Stimulated activated naive B cell treated with anti-CD40 and anti-IgM and Interleukin-4, amounts not matched to agents 10 μg/mL and 1 μg/mL and 100 μg/mL, for 72 hours (primary cell): ENCODE measurements at regions not wholly inside any gene's neighbourhood (a gene's known extent, or its start where the extent isn't known, plus 50 kb on each side); places are given as distances from the start of the nearest gene placed in this dataset.

Experiments used
- ATAC-seq, 2 donors: fragments of 150-1000 bp; cut with Tn5 transposase; replicated peaks; 2 replicates each; pipeline ENCODE4 v1.10.0; 2021; ENCODE audit warnings: moderate library complexity in 1 of 2
- DNase-seq: peaks from one replicate; pipeline ENCODE4 v3.0.0; 2021
- H3K27ac Mint-ChIP-seq: one replicate; pipeline ENCODE4 v1.8.0; 2022; ENCODE audit warnings: mild to moderate bottlenecking, mixed read lengths
- H3K27me3 Mint-ChIP-seq, 2 donors: one replicate each; pipeline ENCODE4 v1.8.0; 2022; ENCODE audit warnings: mixed read lengths in 2 of 2
- H3K36me3 Mint-ChIP-seq, 2 donors: one replicate each; pipeline ENCODE4 v1.8.0; 2022; ENCODE audit warnings: mixed read lengths in 2 of 2, mild to moderate bottlenecking in 1 of 2
- H3K4me1 Mint-ChIP-seq, 2 donors: one replicate each; pipeline ENCODE4 v1.8.0; 2022; ENCODE audit warnings: mixed read lengths in 2 of 2, mild to moderate bottlenecking in 1 of 2
- H3K4me3 Mint-ChIP-seq, 2 donors: one replicate each; pipeline ENCODE4 v1.8.0; 2022; ENCODE audit warnings: mild to moderate bottlenecking in 2 of 2, mixed read lengths in 2 of 2, moderate library complexity in 1 of 2
- H3K9me3 Mint-ChIP-seq, 2 donors: one replicate each; pipeline ENCODE4 v1.8.0; 2022; ENCODE audit warnings: mixed read lengths in 2 of 2, mild to moderate bottlenecking in 1 of 2

- Mint-ChIP-seq H3K4me3 (no peak overlapping the region), H3K27ac (no peak overlapping the region), H3K27me3 (peaks cover 9 to 23% of the 10 kb centered on the region in 2 donors), H3K4me1 (peaks cover 4 to 15% of the 10 kb centered on the region in 2 donors), H3K36me3 (no peaks in the 10 kb centered on the region), H3K9me3 (no peaks in the 10 kb centered on the region)
- no peak for ATAC-seq
- no peak for DNase-seq
Measured at GRCh38 chr11:134585666-134586610, 173.9 kb upstream of the B3GAT1 start.

- peaks cover 12 to 23% of the 10 kb centered on the region in 2 donors for H3K27me3 Mint-ChIP-seq
- no peak overlapping the region for H3K4me3 Mint-ChIP-seq
- DNase-seq (no peak), ATAC-seq (no peak)
- no peak overlapping the region for H3K27ac Mint-ChIP-seq
- peaks cover 4 to 15% of the 10 kb centered on the region in 2 donors for H3K4me1 Mint-ChIP-seq
- H3K36me3 Mint-ChIP-seq, result no peaks in the 10 kb centered on the region
- H3K9me3 Mint-ChIP-seq, result no peaks in the 10 kb centered on the region
Measured at GRCh38 chr11:134584706-134585445, 172.8 kb upstream of the B3GAT1 start.

DNA sequence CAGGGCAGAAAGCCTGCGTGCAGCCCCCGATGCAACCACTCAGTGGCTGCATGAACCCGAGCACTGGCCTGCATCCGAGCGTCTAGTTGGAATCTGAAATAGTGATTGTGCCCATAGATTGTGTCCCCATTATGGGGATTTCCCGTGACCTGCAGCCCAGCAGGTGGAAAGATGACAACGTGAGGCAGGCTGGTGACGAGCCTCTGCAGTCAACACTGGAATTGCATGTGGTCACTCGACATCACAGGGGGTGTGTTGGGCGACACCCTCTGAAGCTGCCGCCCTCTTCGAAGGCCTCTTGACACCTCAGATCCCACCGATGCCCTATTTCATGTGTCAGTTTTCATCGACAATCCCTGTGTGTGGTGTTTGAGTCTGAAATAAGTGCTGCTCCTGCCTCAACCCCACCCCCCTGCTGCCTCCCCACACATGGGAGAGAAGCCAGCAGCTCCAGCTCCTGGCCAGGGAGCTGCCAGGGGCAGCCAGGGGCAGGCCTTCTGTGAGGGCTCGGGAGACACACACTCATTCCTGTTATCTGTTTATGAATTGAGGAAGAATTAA, 172.0 kb upstream of the B3GAT1 start:
- H3K27ac Mint-ChIP-seq, result no peak overlapping the region
- no peak for ATAC-seq
- H3K27me3 Mint-ChIP-seq, result peaks cover 11 to 23% of the 10 kb centered on the region in 2 donors
- H3K4me3 Mint-ChIP-seq, result no peak overlapping the region
- H3K36me3 Mint-ChIP-seq, result no peaks in the 10 kb centered on the region
- no peaks in the 10 kb centered on the region for H3K9me3 Mint-ChIP-seq
- DNase-seq, result no peak
- H3K4me1 Mint-ChIP-seq, result peaks cover 4 to 15% of the 10 kb centered on the region in 2 donors

- no peak for DNase-seq
- Mint-ChIP-seq H3K36me3 (no peaks in the 10 kb centered on the region), H3K27me3 (peaks cover 8 to 23% of the 10 kb centered on the region in 2 donors), H3K4me1 (peaks cover 4 to 15% of the 10 kb centered on the region in 2 donors), H3K9me3 (no peaks in the 10 kb centered on the region), H3K4me3 (no peak overlapping the region), H3K27ac (no peak overlapping the region)
- peak; percentile 53 to 64 for ATAC-seq
Measured at GRCh38 chr11:134583397-134583990, 171.5 kb upstream of the B3GAT1 start.

DNA sequence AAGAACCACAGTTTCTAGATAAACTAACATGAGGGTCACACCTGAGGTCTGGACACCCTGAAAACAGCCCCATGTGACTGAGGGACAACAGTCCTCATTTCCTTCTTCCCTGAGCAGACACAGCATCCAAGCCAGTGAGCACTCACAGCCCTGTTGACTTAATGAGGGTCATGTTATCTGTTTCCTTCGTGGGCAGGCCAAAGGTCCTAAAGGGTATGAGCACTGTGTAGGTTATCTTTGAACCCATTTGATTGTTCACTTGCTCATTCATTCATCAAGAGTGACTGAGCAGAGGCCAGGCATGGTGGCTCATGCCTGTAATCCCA, 170.7 kb upstream of the B3GAT1 start:
- no peak for DNase-seq
- Mint-ChIP-seq H3K36me3 (no peaks in the 10 kb centered on the region), H3K4me3 (no peak overlapping the region), H3K27ac (no peak overlapping the region), H3K27me3 (peaks cover 8 to 23% of the 10 kb centered on the region in 2 donors), H3K9me3 (no peaks in the 10 kb centered on the region), H3K4me1 (peaks cover 4 to 15% of the 10 kb centered on the region in 2 donors)
- ATAC-seq, result no peak

- peaks cover 8 to 23% of the 10 kb centered on the region in 2 donors for H3K27me3 Mint-ChIP-seq
- ATAC-seq, result no peak
- H3K9me3 Mint-ChIP-seq, result no peaks in the 10 kb centered on the region
- peaks cover 4 to 15% of the 10 kb centered on the region in 2 donors for H3K4me1 Mint-ChIP-seq
- H3K4me3 Mint-ChIP-seq, result no peak overlapping the region
- H3K27ac Mint-ChIP-seq, result no peak overlapping the region
- DNase-seq, result no peak
- no peaks in the 10 kb centered on the region for H3K36me3 Mint-ChIP-seq
Measured at GRCh38 chr11:134581966-134582769, 170.1 kb upstream of the B3GAT1 start.

DNA sequence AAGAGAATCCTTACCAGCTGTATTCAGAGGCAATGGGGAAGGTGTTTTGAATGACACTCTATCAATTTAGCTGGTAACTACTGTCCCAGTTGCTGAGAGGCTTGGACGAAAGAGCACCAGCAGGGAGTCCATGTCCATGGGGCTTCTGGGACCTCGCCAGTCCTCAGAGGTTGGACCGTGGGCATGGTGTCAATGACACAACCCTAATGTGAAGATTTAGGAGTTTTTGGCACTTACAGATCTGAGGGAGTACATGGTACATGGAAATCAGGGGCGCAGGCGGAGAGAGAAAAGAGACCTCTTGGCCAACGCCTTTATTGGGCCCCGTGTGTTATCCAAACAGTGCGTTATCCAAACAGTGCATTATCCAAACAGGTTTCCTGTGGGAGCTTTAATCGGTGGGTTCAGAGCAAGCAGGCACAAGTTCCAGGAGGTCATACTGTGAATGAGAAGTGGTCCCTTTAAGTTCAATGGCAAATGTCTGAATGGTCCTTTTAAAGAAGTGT, 169.1 kb upstream of the B3GAT1 start:
- H3K27me3 Mint-ChIP-seq, result peaks cover 8 to 16% of the 10 kb centered on the region in 2 donors

GRCh38 chr11:134580610-134580975, 168.6 kb upstream of the B3GAT1 start:
- no peaks in the 10 kb centered on the region for H3K36me3 Mint-ChIP-seq

More for the DNA sequence above, 169.1 kb upstream of the B3GAT1 start:
- no peak overlapping the region for H3K4me3 Mint-ChIP-seq
- ATAC-seq (no peak), DNase-seq (no peak)
- H3K4me1 Mint-ChIP-seq, result peaks cover 4 to 15% of the 10 kb centered on the region in 2 donors
- H3K9me3 Mint-ChIP-seq, result no peaks in the 10 kb centered on the region
- H3K27ac Mint-ChIP-seq, result no peak overlapping the region
- no peaks in the 10 kb centered on the region for H3K36me3 Mint-ChIP-seq

DNA sequence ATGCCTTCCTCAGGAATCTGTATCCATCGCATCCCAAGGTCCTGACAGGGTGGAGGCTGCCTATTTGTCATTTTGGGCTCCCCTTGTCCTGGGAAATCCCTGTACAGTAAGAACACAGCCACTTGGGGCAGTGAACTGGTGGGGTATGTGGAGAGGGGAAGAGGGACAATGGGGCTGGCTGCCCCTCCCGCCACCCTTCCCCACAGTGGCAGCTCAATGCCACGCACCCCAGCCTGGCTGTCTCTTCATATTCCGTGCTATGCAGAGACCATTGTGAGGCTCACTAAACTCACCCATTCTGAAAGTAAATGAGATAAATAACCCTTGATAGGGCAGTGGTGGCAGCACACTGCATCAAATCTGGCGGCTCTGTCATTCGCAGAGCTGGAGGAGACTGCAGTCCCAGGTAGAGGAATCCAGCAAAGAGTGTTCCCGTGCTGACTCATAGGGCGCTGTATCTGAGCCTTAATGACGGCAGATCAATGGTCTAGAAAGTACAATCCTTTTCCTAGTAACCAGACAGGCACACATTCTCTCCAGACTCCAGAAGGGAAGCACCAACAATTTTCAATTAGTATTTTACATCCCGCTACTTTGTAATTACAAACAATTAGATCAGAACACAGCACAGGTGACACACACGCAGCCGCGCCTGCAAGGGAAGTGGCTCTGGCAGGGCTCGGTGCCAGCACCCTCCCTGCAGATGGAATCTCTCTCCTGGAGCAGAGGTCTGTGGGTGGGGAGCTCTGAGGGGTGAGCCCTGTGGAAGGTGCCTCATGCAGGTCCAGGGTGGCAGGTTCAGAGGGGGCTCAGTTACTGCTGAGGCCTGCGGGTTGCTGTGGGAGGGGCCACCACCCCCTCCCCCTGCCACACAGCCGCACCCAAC, 167.9 kb upstream of the B3GAT1 start:
- Mint-ChIP-seq H3K27me3 (peaks cover 4 to 12% of the 10 kb centered on the region in 2 donors), H3K4me1 (peaks cover 4 to 15% of the 10 kb centered on the region in 2 donors), H3K9me3 (no peaks in the 10 kb centered on the region), H3K27ac (no peak overlapping the region), H3K36me3 (no peaks in the 10 kb centered on the region), H3K4me3 (no peak overlapping the region)
- ATAC-seq (no peak), DNase-seq (no peak)

More at GRCh38 chr11:134580610-134580975, 168.6 kb upstream of the B3GAT1 start:
- Mint-ChIP-seq H3K4me3 (no peak overlapping the region), H3K9me3 (no peaks in the 10 kb centered on the region), H3K4me1 (peaks cover 4 to 15% of the 10 kb centered on the region in 2 donors), H3K27ac (no peak overlapping the region), H3K27me3 (peaks cover 8 to 16% of the 10 kb centered on the region in 2 donors)
- ATAC-seq, result no peak
- no peak for DNase-seq

GRCh38 chr11:134578807-134579723, 167.0 kb upstream of the B3GAT1 start:
- H3K4me1 Mint-ChIP-seq, result peaks cover 4 to 11% of the 10 kb centered on the region in 2 donors
- no peaks in the 10 kb centered on the region for H3K36me3 Mint-ChIP-seq
- no peak for ATAC-seq
- H3K4me3 Mint-ChIP-seq, result no peak overlapping the region
- no peak for DNase-seq
- peaks cover 4 to 10% of the 10 kb centered on the region in 2 donors for H3K27me3 Mint-ChIP-seq
- H3K27ac Mint-ChIP-seq, result no peak overlapping the region
- no peaks in the 10 kb centered on the region for H3K9me3 Mint-ChIP-seq

GRCh38 chr11:134577751-134578395, 165.8 kb upstream of the B3GAT1 start:
- Mint-ChIP-seq H3K4me1 (no peaks in the 10 kb centered on the region), H3K27me3 (peaks cover 0 to 4% of the 10 kb centered on the region in 2 donors), H3K4me3 (no peak overlapping the region), H3K9me3 (no peaks in the 10 kb centered on the region), H3K27ac (peak overlapping the region; percentile 47), H3K36me3 (no peaks in the 10 kb centered on the region)
- no peak for DNase-seq
- no peak for ATAC-seq
